Glutamatergic neuron (in vitro differentiated cells): ENCODE measurements at regions not wholly inside any gene's neighbourhood (a gene's known extent, or its start where the extent isn't known, plus 50 kb on each side); places are given as distances from the start of the nearest gene placed in this dataset.

Experiments used
- DNase-seq: peaks from one replicate; pipeline ENCODE4 v3.0.0; 2022
- H3K27ac Mint-ChIP-seq: one replicate; pipeline ENCODE4 v1.8.0; 2020; ENCODE audit warnings: mild to moderate bottlenecking, mixed read lengths, inconsistent platforms; ENCODE audit not compliant: unreplicated experiment
- H3K27me3 Mint-ChIP-seq: one replicate; pipeline ENCODE4 v1.8.0; 2020; ENCODE audit warnings: mild to moderate bottlenecking, moderate library complexity, mixed read lengths, inconsistent platforms; ENCODE audit not compliant: unreplicated experiment
- H3K36me3 Mint-ChIP-seq: one replicate; pipeline ENCODE4 v1.8.0; 2020; ENCODE audit warnings: mild to moderate bottlenecking, mixed read lengths, inconsistent platforms; ENCODE audit not compliant: unreplicated experiment
- H3K4me1 Mint-ChIP-seq: one replicate; pipeline ENCODE4 v1.8.0; 2020; ENCODE audit warnings: mild to moderate bottlenecking, low read depth, mixed read lengths, inconsistent platforms; ENCODE audit not compliant: unreplicated experiment
- H3K4me3 Mint-ChIP-seq: one replicate; pipeline ENCODE4 v1.8.0; 2020; ENCODE audit warnings: mild to moderate bottlenecking, mixed read lengths, inconsistent platforms; ENCODE audit not compliant: unreplicated experiment
- H3K9me3 Mint-ChIP-seq: one replicate; pipeline ENCODE4 v1.8.0; 2020; ENCODE audit warnings: mild to moderate bottlenecking, moderate library complexity, mixed read lengths, inconsistent platforms; ENCODE audit not compliant: unreplicated experiment
- CTCF ChIP-seq: fragments of 200-600 bp; sonication (generic); IDR thresholded peaks from one replicate; pipeline ENCODE4 v1.5.0; 2021; ENCODE audit not compliant: partially characterized antibody, unreplicated experiment

GRCh38 chr6:74588094-74588832 is 617.6 kb downstream of the COL12A1 start:
- no peaks in the 10 kb centered on the region for H3K9me3 Mint-ChIP-seq
- no peak overlapping the region for H3K4me3 Mint-ChIP-seq
- no peak for DNase-seq
- H3K27ac Mint-ChIP-seq: no peak overlapping the region
- no peaks in the 10 kb centered on the region for H3K36me3 Mint-ChIP-seq
- H3K4me1 Mint-ChIP-seq: no peaks in the 10 kb centered on the region
- H3K27me3 Mint-ChIP-seq: no peaks in the 10 kb centered on the region
- TF ChIP-seq CTCF: no peak

DNA sequence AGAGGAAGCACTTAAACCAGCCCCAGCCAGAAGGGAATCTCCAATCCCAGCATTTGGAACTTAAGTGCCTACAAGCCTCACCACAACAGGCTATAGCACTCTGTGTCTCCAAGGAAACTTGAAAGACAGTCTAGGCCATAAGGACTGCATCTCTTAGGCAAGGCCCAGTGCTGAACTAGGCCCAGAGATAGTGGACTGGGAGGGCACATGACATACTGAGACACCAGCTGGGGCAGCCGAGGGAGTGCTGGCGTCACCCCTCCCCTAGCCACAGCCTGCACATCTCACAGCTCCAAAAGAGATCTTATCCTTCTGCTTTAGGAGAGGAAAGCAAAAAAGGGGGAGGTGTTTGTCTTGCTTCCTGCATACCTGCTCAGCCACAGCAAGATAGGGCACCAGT is 618.5 kb downstream of the COL12A1 start:
- TF ChIP-seq CTCF: no peak
- DNase-seq: no peak
- H3K9me3 Mint-ChIP-seq: no peaks in the 10 kb centered on the region
- no peaks in the 10 kb centered on the region for H3K36me3 Mint-ChIP-seq
- no peak overlapping the region for H3K4me3 Mint-ChIP-seq
- no peaks in the 10 kb centered on the region for H3K27me3 Mint-ChIP-seq
- H3K4me1 Mint-ChIP-seq: no peaks in the 10 kb centered on the region
- H3K27ac Mint-ChIP-seq: no peak overlapping the region

DNA sequence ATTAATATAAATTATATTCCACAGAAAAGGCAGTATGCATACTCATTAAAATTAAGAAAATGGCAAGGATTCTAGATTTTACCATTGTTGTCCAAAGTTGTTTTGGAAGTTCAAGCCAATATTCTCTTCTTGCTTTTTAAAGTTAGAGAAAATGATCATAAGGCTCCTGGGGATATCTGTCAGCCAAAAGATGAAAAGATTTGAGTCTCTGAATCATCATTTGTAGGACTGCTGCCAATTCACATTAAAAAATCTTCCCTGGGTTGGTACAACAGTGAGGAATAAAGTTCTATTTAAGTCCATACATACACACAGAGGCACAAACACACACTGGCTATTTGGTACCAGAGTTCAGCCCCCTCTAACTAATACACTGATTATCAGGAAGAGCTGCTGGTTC is 620.1 kb downstream of the COL12A1 start:
- TF ChIP-seq CTCF: no peak
- DNase-seq: no peak
- H3K36me3 Mint-ChIP-seq: no peaks in the 10 kb centered on the region
- no peaks in the 10 kb centered on the region for H3K27me3 Mint-ChIP-seq
- no peaks in the 10 kb centered on the region for H3K4me1 Mint-ChIP-seq
- no peaks in the 10 kb centered on the region for H3K9me3 Mint-ChIP-seq
- H3K27ac Mint-ChIP-seq: no peak overlapping the region
- H3K4me3 Mint-ChIP-seq: no peak overlapping the region

DNA sequence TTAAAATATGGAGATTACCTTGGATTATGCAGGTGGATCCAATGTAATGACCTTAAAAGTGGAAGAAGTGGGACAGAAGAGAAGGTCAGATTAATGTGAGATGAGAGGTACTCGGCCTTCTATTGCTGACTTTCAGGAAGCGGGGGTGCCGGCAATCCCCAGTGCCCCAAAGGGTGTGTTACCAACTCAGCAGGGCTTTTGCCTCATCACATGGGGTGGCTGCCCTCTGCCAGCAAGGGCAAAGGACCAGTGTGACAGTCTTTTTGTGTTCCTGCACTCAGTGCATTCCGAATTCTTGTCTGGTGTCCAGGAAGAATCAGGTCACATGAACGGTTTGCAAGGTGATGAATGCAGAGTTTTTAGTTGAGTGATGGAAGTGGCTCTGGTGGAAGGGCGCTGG is 624.2 kb downstream of the COL12A1 start:
- no peaks in the 10 kb centered on the region for H3K9me3 Mint-ChIP-seq
- no peaks in the 10 kb centered on the region for H3K27me3 Mint-ChIP-seq
- no peak overlapping the region for H3K27ac Mint-ChIP-seq
- no peak for TF ChIP-seq CTCF
- no peak for DNase-seq
- no peaks in the 10 kb centered on the region for H3K36me3 Mint-ChIP-seq
- H3K4me3 Mint-ChIP-seq: no peak overlapping the region
- no peaks in the 10 kb centered on the region for H3K4me1 Mint-ChIP-seq

DNA sequence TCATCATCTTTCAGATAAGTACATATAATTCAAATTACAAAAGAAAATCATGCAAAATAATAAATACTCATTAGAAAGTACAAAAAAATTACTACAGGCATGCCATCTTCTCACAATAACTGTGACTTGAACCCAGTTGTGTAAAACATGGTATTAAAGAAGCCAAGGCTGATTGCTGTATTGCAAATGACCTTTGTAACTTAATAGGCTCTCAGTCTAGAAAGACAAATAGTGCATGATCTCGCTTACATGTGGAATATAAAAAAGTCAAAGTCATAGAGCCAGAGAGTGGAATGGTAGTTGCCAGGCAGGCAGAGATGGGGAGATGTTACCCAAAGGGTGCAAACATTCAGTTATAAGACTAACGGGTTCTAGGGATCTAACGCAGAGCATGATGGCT is 626.1 kb downstream of the COL12A1 start:
- Mint-ChIP-seq H3K27ac (no peak overlapping the region), H3K4me3 (no peak overlapping the region), H3K36me3 (no peaks in the 10 kb centered on the region), H3K4me1 (no peaks in the 10 kb centered on the region), H3K9me3 (no peaks in the 10 kb centered on the region), H3K27me3 (no peaks in the 10 kb centered on the region)
- no peak for TF ChIP-seq CTCF
- no peak for DNase-seq
